Spleen (tissue), 7 donors: ENCODE measurements at regions not wholly inside any gene's neighbourhood (a gene's known extent, or its start where the extent isn't known, plus 50 kb on each side); places are given as distances from the start of the nearest gene placed in this dataset.
A peak's percentile ranks its signal among the peaks of the same experiment; 100 is the strongest.

Source experiments
- POLR2A ChIP-seq, 3 donors: fragments of 450-650 bp; IDR thresholded peaks; one replicate each; pipeline ENCODE4 v1.5.1; 2017; ENCODE audit warnings: antibody characterized with exemption in 3 of 3, mild to moderate bottlenecking in 1 of 3
- TF ChIP-seq, protein P1 (sequence below), 11 experiments: fragments of 200-600 bp in 7 of 11; fragments of 450-650 bp in 4 of 11; sonication (generic) in 4 of 11; IDR thresholded peaks in 8 of 11; conservative IDR thresholded peaks in 3 of 11; 1 replicate in 7 of 11; 2 replicates in 4 of 11; pipeline versions ENCODE4 v1.4.0 to v1.8.0; 2016 to 2021; ENCODE audit warnings: antibody characterized with exemption in 11 of 11, inconsistent platforms in 4 of 11, mild to moderate bottlenecking in 1 of 11
- donor health status: DM: no; HTN: no; CAD: no; lungs with moderate emphysema.
- donor health status: DM: no; HTN: no; CAD: no.
- donor health status: DM: no; HTN: no; CAD: no.

DNA sequence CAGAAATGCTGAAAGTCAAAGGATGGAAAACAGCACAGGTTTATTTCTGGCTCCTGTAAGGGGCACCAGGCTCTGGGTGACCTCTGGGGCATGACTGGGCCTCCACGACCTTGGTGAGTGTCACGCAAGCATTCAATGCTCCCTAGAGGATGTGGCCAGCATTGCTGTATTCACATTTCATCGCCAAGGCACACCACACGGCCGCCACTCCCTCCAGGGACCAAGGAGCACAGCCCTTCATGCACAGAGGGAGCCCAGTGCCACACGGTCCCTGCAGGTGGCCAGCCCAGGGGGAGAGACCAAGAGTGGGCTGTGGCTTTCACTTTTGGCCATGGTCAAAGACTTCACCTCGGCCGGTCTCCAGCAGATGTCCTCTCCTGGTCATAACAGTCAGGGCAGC, 137.4 kb upstream of the TNRC6C start:
- no peak for TF ChIP-seq POLR2A (IDR thresholded peaks at IDR 0.05)
- TF ChIP-seq, protein P1, sequence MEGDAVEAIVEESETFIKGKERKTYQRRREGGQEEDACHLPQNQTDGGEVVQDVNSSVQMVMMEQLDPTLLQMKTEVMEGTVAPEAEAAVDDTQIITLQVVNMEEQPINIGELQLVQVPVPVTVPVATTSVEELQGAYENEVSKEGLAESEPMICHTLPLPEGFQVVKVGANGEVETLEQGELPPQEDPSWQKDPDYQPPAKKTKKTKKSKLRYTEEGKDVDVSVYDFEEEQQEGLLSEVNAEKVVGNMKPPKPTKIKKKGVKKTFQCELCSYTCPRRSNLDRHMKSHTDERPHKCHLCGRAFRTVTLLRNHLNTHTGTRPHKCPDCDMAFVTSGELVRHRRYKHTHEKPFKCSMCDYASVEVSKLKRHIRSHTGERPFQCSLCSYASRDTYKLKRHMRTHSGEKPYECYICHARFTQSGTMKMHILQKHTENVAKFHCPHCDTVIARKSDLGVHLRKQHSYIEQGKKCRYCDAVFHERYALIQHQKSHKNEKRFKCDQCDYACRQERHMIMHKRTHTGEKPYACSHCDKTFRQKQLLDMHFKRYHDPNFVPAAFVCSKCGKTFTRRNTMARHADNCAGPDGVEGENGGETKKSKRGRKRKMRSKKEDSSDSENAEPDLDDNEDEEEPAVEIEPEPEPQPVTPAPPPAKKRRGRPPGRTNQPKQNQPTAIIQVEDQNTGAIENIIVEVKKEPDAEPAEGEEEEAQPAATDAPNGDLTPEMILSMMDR (IDR thresholded peaks at IDR 0.05 in 8 of 11, conservative IDR thresholded peaks at IDR 0.05 in 3 of 11): peak in 5 of 11 experiments; percentile 6 to 26 (median 15)
